Caco-2 (cell line): ENCODE measurements at regions not wholly inside any gene's neighbourhood (a gene's known extent, or its start where the extent isn't known, plus 50 kb on each side); places are given as distances from the start of the nearest gene placed in this dataset.
A peak's percentile ranks its signal among the peaks of the same experiment; 100 is the strongest.

Experiments used
- BruUV-seq: library from RNA; stranded (reverse); fragments of 400-500 nt; replicated peaks from 2 replicates; lab custom pipeline; 2021; lab: Mats Ljungman, UMichigan
- CTCF ChIA-PET: fragments of 300-600 bp; sonication (Branson Sonifier 250); formaldehyde crosslinking; loops from one replicate; lab custom pipeline; 2022; ENCODE audit warnings: antibody characterized with exemption; lab: Charles Lee
- POLR2A ChIA-PET: fragments of 300-600 bp; sonication (Branson Sonifier 250); formaldehyde crosslinking; loops from one replicate; lab custom pipeline; 2022; ENCODE audit warnings: antibody characterized with exemption; lab: Charles Lee
- DNase-seq, 2 experiments: peaks; one replicate each; pipeline versions ENCODE4 v3.0.0 to v3.0.0-alpha.2; 2020 to 2022
- H3K27me3 ChIP-seq: replicated peaks from 2 replicates; pipeline ENCODE4 v1.6.0; 2011; ENCODE audit warnings: low read length; ENCODE audit not compliant: control insufficient read depth, insufficient read depth
- H3K36me3 ChIP-seq: 2 replicates; pipeline ENCODE4 v1.5.1; 2011; ENCODE audit warnings: low read length; ENCODE audit not compliant: control insufficient read depth, insufficient read depth
- H3K4me1 ChIP-seq: fragments of 250-450 bp; sonication (Bioruptor Pico); 2 replicates; pipeline ENCODE4 v1.5.1; 2020; ENCODE audit warnings: mild to moderate bottlenecking
- H3K4me3 ChIP-seq: 2 replicates; pipeline ENCODE4 v1.5.1; 2011; ENCODE audit warnings: low read depth, mild to moderate bottlenecking, control low read depth, low read length
- H3K9me3 ChIP-seq: fragments of 250-450 bp; sonication (Bioruptor Pico); 2 replicates; pipeline ENCODE4 v1.5.1; 2020; ENCODE audit warnings: mild to moderate bottlenecking, moderate library complexity
- H3K27ac Mint-ChIP-seq: one replicate; pipeline ENCODE4 v1.8.0; 2022; ENCODE audit warnings: mixed read lengths; ENCODE audit not compliant: unreplicated experiment
- H3K27me3 Mint-ChIP-seq: one replicate; pipeline ENCODE4 v1.8.0; 2022; ENCODE audit warnings: mixed read lengths; ENCODE audit not compliant: insufficient read depth, unreplicated experiment
- H3K36me3 Mint-ChIP-seq: one replicate; pipeline ENCODE4 v1.8.0; 2022; ENCODE audit warnings: mild to moderate bottlenecking, mixed read lengths; ENCODE audit not compliant: insufficient read depth, unreplicated experiment
- H3K4me1 Mint-ChIP-seq: one replicate; pipeline ENCODE4 v1.8.0; 2022; ENCODE audit warnings: low read depth, mixed read lengths; ENCODE audit not compliant: unreplicated experiment
- H3K4me3 Mint-ChIP-seq: one replicate; pipeline ENCODE4 v1.8.0; 2022; ENCODE audit warnings: mild to moderate bottlenecking, moderate library complexity, mixed read lengths; ENCODE audit not compliant: unreplicated experiment
- H3K9me3 Mint-ChIP-seq: one replicate; pipeline ENCODE4 v1.8.0; 2022; ENCODE audit warnings: mixed read lengths; ENCODE audit not compliant: unreplicated experiment
- intact Hi-C: fragments of 100-400 bp; cut with micrococcal nuclease; formaldehyde crosslinking; loops from one replicate; pipeline ENCODE4 v1.10.0; 2022; ENCODE audit not compliant: unreplicated experiment
- TF ChIP-seq, protein P1 (sequence below), 2 experiments: fragments of 200-600 bp in 1 of 2; IDR thresholded peaks; 1 replicate in 1 of 2; 2 replicates in 1 of 2; pipeline versions ENCODE4 v1.5.1 to v1.8.0; 2011 to 2022; ENCODE audit warnings: antibody characterized with exemption in 1 of 2, control low read depth in 1 of 2, inconsistent platforms in 1 of 2, low read depth in 1 of 2, low read length in 1 of 2, mild to moderate bottlenecking in 1 of 2, moderate library complexity in 1 of 2; ENCODE audit not compliant: insufficient read depth in 1 of 2, severe bottlenecking in 1 of 2, unreplicated experiment in 1 of 2

DNA sequence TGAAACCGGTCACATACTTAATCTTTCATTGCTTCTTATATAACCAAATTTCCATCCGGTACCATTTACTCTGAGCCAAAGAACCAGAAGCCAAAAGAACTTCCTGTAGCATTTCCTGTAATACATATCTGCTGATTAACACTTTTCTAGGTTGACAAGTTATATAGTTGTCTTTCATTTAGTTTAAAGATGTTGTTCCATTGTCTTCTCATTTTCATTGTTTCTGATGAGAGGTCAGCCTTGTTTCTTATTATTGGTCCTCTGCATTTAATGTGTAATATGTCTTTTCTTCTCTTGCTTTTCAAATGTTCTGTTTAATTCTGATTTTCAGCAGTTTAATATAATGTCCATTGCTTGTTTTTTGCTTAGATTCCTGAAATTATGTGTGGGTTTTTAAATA, 214.5 kb upstream of the CCN2 start:
- Mint-ChIP-seq H3K9me3 (no peaks in the 10 kb centered on the region), H3K36me3 (no peaks in the 10 kb centered on the region), H3K27me3 (no peaks in the 10 kb centered on the region), H3K4me3 (no peak overlapping the region), H3K4me1 (no peaks in the 10 kb centered on the region), H3K27ac (no peak overlapping the region)
- H3K4me1 ChIP-seq = no peaks in the 10 kb centered on the region
- H3K36me3 ChIP-seq = no peaks in the 10 kb centered on the region
- no peak for DNase-seq
- TF ChIP-seq, protein P1, sequence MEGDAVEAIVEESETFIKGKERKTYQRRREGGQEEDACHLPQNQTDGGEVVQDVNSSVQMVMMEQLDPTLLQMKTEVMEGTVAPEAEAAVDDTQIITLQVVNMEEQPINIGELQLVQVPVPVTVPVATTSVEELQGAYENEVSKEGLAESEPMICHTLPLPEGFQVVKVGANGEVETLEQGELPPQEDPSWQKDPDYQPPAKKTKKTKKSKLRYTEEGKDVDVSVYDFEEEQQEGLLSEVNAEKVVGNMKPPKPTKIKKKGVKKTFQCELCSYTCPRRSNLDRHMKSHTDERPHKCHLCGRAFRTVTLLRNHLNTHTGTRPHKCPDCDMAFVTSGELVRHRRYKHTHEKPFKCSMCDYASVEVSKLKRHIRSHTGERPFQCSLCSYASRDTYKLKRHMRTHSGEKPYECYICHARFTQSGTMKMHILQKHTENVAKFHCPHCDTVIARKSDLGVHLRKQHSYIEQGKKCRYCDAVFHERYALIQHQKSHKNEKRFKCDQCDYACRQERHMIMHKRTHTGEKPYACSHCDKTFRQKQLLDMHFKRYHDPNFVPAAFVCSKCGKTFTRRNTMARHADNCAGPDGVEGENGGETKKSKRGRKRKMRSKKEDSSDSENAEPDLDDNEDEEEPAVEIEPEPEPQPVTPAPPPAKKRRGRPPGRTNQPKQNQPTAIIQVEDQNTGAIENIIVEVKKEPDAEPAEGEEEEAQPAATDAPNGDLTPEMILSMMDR (IDR thresholded peaks at IDR 0.05; ENCODE audit: insufficient read depth in 1 of 2, low read depth in 1 of 2, low read length in 1 of 2, severe bottlenecking in 1 of 2, unreplicated experiment in 1 of 2) = no peak
- H3K4me3 ChIP-seq = no peak overlapping the region
- H3K9me3 ChIP-seq = no peaks in the 10 kb centered on the region
- intact Hi-C loops = no loop called here
- no TSS peak for BruUV-seq
- no peaks in the 10 kb centered on the region for H3K27me3 ChIP-seq
- CTCF ChIA-PET = no interaction called here
- POLR2A ChIA-PET = no interaction called here

DNA sequence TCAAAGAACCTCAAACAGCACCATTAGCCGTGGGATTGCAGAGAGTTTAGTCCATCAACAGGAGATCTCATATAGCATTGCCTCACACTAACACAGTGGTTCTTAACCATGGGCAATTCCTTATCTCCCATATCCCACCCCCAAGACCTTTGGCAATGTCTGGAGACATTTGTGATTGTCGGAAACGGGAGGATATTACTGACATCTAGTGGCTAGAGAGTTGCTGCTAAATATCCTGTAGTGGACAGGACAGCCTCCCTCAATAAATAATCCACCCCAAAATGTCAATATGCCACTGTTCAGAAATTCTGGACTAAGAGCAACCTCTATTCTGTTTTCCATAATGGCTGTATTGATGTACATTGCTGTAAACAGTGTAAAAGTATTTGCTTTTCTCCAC, 210.1 kb upstream of the CCN2 start:
- TF ChIP-seq, protein P1 (IDR thresholded peaks at IDR 0.05; ENCODE audit: insufficient read depth in 1 of 2, low read depth in 1 of 2, low read length in 1 of 2, severe bottlenecking in 1 of 2, unreplicated experiment in 1 of 2) = peak; percentile 47 to 65
- Histone ChIP-seq H3K4me1 (no peaks in the 10 kb centered on the region), H3K27me3 (no peaks in the 10 kb centered on the region), H3K9me3 (no peaks in the 10 kb centered on the region), H3K36me3 (no peaks in the 10 kb centered on the region), H3K4me3 (no peak overlapping the region)
- DNase-seq = peak in 1 of 2 experiments; percentile 45
- Mint-ChIP-seq H3K27ac (no peak overlapping the region), H3K27me3 (no peaks in the 10 kb centered on the region), H3K4me3 (no peak overlapping the region), H3K9me3 (no peaks in the 10 kb centered on the region), H3K4me1 (no peaks in the 10 kb centered on the region), H3K36me3 (no peaks in the 10 kb centered on the region)
- no TSS peak for BruUV-seq
- intact Hi-C loops = loop anchor here (1.0 to 2.0 kb wide), 3 partner anchors 58 to 236 kb away; no protein-coding TSS in a partner anchor
- CTCF ChIA-PET = interaction anchor here (1.0 kb wide), 1 partner anchor 237 kb away, joined by 6 read pairs; no protein-coding TSS in a partner anchor
- POLR2A ChIA-PET = no interaction called here

GRCh38 chr6:132153221-132153898, 202.2 kb upstream of the CCN2 start:
- H3K27me3 ChIP-seq = no peaks in the 10 kb centered on the region
- peaks cover 9% of the 10 kb centered on the region for H3K27me3 Mint-ChIP-seq

More at GRCh38 chr6:132153221-132153898, 202.2 kb upstream of the CCN2 start:
- Mint-ChIP-seq H3K27ac (no peak overlapping the region), H3K9me3 (no peaks in the 10 kb centered on the region), H3K4me3 (no peak overlapping the region), H3K36me3 (no peaks in the 10 kb centered on the region), H3K4me1 (no peaks in the 10 kb centered on the region)
- no peak for DNase-seq
- intact Hi-C loops = no loop called here
- BruUV-seq = no TSS peak
- CTCF ChIA-PET = no interaction called here
- Histone ChIP-seq H3K4me1 (no peaks in the 10 kb centered on the region), H3K9me3 (no peaks in the 10 kb centered on the region), H3K36me3 (no peaks in the 10 kb centered on the region), H3K4me3 (no peak overlapping the region)
- TF ChIP-seq, protein P1 (IDR thresholded peaks at IDR 0.05; ENCODE audit: insufficient read depth in 1 of 2, low read depth in 1 of 2, low read length in 1 of 2, severe bottlenecking in 1 of 2, unreplicated experiment in 1 of 2) = no peak
- POLR2A ChIA-PET = no interaction called here
